Heart right ventricle (tissue), 16 donors: ENCODE measurements at regions not wholly inside any gene's neighbourhood (a gene's known extent, or its start where the extent isn't known, plus 50 kb on each side); places are given as distances from the start of the nearest gene placed in this dataset.

Source experiments
- ATAC-seq, 8 donors: fragments of 200-7000 bp; cut with Tn5 transposase; one replicate each; pipeline ENCODE4 v1.9.1; 2020; ENCODE audit warnings: mild to moderate bottlenecking in 8 of 8, moderate library complexity in 8 of 8, moderate number of reproducible peaks in 1 of 8
- DNase-seq, 2 donors: peaks; one replicate each; pipeline ENCODE4 v3.0.0-alpha.2; 2020
- H3K27ac ChIP-seq, 10 donors: fragments of 200-600 bp; sonication (generic) in 2 of 10; one replicate each; pipeline versions ENCODE4 v1.5.0 to v1.8.0; 2020 to 2022; ENCODE audit warnings: mild to moderate bottlenecking in 3 of 10
- H3K27me3 ChIP-seq, 7 donors: fragments of 200-600 bp; one replicate each; pipeline ENCODE4 v1.8.0; 2021 to 2022; ENCODE audit warnings: mild to moderate bottlenecking in 2 of 7
- H3K36me3 ChIP-seq, 9 donors: fragments of 200-600 bp; sonication (generic) in 1 of 9; one replicate each; pipeline versions ENCODE4 v1.5.0 to v1.8.0; 2020 to 2022; ENCODE audit warnings: mild to moderate bottlenecking in 2 of 9
- H3K4me1 ChIP-seq, 9 donors: fragments of 200-600 bp; sonication (generic) in 1 of 9; one replicate each; pipeline versions ENCODE4 v1.5.0 to v1.8.0; 2020 to 2022; ENCODE audit warnings: mild to moderate bottlenecking in 4 of 9
- H3K4me3 ChIP-seq, 10 donors: fragments of 200-600 bp; sonication (generic) in 2 of 10; one replicate each; pipeline versions ENCODE4 v1.5.0 to v1.8.0; 2020 to 2022; ENCODE audit warnings: mild to moderate bottlenecking in 7 of 10, moderate library complexity in 2 of 10
- H3K9me3 ChIP-seq, 11 donors: fragments of 200-600 bp in 10 of 11; sonication (generic) in 2 of 11; one replicate each; pipeline versions ENCODE4 v1.5.0 to v1.8.0; 2013 to 2022; ENCODE audit warnings: mild to moderate bottlenecking in 2 of 11, control low read depth in 1 of 11, moderate library complexity in 1 of 11
- WGBS, 2 donors: extraction: QIAGEN DNeasy Blood & Tissue Kit; methylation state at CpG; one replicate each; pipeline ENCODE4 v1.1.7; 2013; ENCODE audit warnings: inconsistent platforms in 1 of 2; 5-methylcytosine and 5-hydroxymethylcytosine counted together
- intact Hi-C, 10 donors: fragments of 100-400 bp; cut with DNase I; formaldehyde crosslinking; loops; one replicate each; pipeline versions ENCODE4 v1.11.1 to v1.14.2; 2022
- TF ChIP-seq, protein P1 (sequence below), 9 donors: fragments of 200-600 bp; sonication (generic) in 2 of 9; IDR thresholded peaks; one replicate each; pipeline versions ENCODE4 v1.5.0 to v1.8.0; 2021 to 2022; ENCODE audit warnings: antibody characterized with exemption in 9 of 9, mild to moderate bottlenecking in 5 of 9, moderate library complexity in 1 of 9
- donor health status: Arrhythmogenic right ventricular cardiomyopathy.
- donor health status: ischemic (EF 13 %, LVEDD 7.1; RV severe dilation, severe dysfunction).
- donor health status: healthy with polysubstance abuse.
- donor health status: DM: no; HTN: yes; CAD: no.
- donor health status: DM: no; HTN: no; CAD: no.
- donor health status: ischemic (EF 25% LVEDD 6.9; RV normal size, moderate dysfunction).
- donor health status: ischemic (EF 25% LVEDD 5.7; RV mildly dilated, moderate dysfunction).
- donor health status: healthy.
- donor health status: DM: yes; HTN: yes; CAD: no.
- donor health status: Ischemic cardiomyopathy.
- donor health status: ischemic (EF 35%, LVEDD 5.7; RV mildly dilated, moderate dysfunction).
- donor health status: nonischemic (EF 11% LVEDD 7.7; RV severe dilation, severe dysfunction).
- donor health status: DM: yes; HTN: yes; CAD: no.
- donor health status: PGD.
- donor health status: ischemic (EF 29% LVEDD 5.4; RV normal size, mild dysfunction).
- donor health status: nonischemic (EF 23%, LVEDD 6.1; RV moderate dilation, normal function).

DNA sequence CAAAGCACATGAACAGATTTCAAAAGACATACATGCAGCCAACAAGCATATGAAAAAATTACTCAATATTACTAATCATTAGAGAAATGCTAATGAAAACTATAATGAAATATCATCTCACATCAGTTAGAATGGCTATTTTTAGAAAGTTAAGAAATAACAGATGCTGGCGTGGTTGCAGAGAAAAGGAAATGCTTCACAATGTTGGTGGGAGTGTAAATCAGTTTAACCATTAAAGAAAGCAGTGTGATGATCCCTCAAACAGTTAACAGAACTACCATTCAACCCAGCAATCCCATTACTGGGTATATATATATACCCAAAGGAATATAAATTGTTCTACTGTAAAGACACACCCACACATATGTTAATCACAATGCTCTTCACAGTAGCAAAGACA, 117.7 kb upstream of the SETBP1 start:
- Histone ChIP-seq H3K4me3 (no peak overlapping the region), H3K27ac (no peak overlapping the region), H3K27me3 (no peaks in the 10 kb centered on the region), H3K4me1 (no peaks in the 10 kb centered on the region), H3K36me3 (no peaks in the 10 kb centered on the region), H3K9me3 (no peaks in the 10 kb centered on the region)
- TF ChIP-seq, protein P1, sequence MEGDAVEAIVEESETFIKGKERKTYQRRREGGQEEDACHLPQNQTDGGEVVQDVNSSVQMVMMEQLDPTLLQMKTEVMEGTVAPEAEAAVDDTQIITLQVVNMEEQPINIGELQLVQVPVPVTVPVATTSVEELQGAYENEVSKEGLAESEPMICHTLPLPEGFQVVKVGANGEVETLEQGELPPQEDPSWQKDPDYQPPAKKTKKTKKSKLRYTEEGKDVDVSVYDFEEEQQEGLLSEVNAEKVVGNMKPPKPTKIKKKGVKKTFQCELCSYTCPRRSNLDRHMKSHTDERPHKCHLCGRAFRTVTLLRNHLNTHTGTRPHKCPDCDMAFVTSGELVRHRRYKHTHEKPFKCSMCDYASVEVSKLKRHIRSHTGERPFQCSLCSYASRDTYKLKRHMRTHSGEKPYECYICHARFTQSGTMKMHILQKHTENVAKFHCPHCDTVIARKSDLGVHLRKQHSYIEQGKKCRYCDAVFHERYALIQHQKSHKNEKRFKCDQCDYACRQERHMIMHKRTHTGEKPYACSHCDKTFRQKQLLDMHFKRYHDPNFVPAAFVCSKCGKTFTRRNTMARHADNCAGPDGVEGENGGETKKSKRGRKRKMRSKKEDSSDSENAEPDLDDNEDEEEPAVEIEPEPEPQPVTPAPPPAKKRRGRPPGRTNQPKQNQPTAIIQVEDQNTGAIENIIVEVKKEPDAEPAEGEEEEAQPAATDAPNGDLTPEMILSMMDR (IDR thresholded peaks at IDR 0.05): no peak
- ATAC-seq (no peak), DNase-seq (no peak)
- 49 to 63% methylated on average over 1 of the region's 1 CpG for WGBS, 2 donors
- intact Hi-C loops: no loop called here

DNA sequence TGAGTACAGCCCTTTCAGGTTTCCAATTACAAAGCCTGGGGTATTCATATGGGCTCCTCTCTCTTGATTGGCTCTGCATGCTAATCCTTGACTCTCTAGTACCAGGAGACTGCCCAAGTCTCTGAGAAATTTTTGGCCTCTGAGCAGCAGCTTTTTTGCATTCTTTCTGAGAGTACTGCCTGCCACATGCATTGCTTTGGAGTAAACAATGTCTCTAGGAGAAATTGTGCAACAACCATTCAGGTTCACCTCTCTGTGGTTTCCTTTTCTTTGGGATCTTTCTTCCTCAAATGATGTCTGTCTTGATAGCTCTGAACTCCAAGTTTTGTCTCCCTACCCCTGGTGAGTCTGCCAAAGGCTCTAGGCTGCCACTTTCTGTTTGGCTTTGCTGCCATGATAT, 115.8 kb upstream of the SETBP1 start:
- intact Hi-C loops: no loop called here
- ATAC-seq (no peak), DNase-seq (no peak)
- H3K4me1 ChIP-seq: no peaks in the 10 kb centered on the region
- TF ChIP-seq, protein P1 (IDR thresholded peaks at IDR 0.05): no peak
- no peaks in the 10 kb centered on the region for H3K27me3 ChIP-seq
- H3K27ac ChIP-seq: no peak overlapping the region
- no peaks in the 10 kb centered on the region for H3K9me3 ChIP-seq
- H3K36me3 ChIP-seq: no peaks in the 10 kb centered on the region
- H3K4me3 ChIP-seq: no peak overlapping the region

GRCh38 chr18:44568342-44568741, 112.3 kb upstream of the SETBP1 start:
- Histone ChIP-seq H3K9me3 (no peaks in the 10 kb centered on the region), H3K27me3 (peaks cover 0 to 8% (median 0%) of the 10 kb centered on the region in 7 donors), H3K36me3 (no peaks in the 10 kb centered on the region), H3K4me1 (no peaks in the 10 kb centered on the region), H3K27ac (no peak overlapping the region), H3K4me3 (no peak overlapping the region)
- no peak for DNase-seq
- intact Hi-C loops: no loop called here
- 92% methylated on average over 2 of the region's 2 CpGs for WGBS, 2 donors
- TF ChIP-seq, protein P1 (IDR thresholded peaks at IDR 0.05): no peak
- ATAC-seq: no peak

DNA sequence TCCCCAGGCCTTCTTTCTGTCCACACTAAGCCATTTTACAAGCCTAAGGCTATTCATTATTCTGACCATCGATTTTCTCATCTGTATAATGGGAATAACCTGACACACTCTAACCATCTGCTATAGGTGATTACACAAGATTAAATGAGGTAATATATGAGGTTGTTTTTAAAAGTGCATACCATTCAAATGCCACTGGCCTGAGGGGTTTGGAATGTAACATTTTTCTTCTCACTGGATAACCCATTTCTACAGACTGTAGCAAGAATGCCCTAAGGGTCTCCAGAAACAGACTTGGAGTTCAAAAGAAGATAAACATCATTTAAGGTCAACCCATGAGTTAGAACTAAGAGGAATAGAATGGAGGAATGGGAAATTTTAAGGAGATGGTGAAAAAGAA, 111.7 kb upstream of the SETBP1 start:
- TF ChIP-seq, protein P1 (IDR thresholded peaks at IDR 0.05): no peak
- intact Hi-C loops: no loop called here
- Histone ChIP-seq H3K36me3 (no peaks in the 10 kb centered on the region), H3K9me3 (no peaks in the 10 kb centered on the region), H3K27me3 (peaks cover 0 to 9% (median 0%) of the 10 kb centered on the region in 7 donors), H3K27ac (no peak overlapping the region), H3K4me3 (no peak overlapping the region), H3K4me1 (no peaks in the 10 kb centered on the region)
- 71 to 84% methylated on average over 1 of the region's 1 CpG for WGBS, 2 donors
- DNase-seq (no peak), ATAC-seq (no peak)
